ENCODE measurements at regions not wholly inside any gene's neighbourhood (a gene's known extent, or its start where the extent isn't known, plus 50 kb on each side); places are given as distances from the start of the nearest gene placed in this dataset.
A peak's percentile ranks its signal among the peaks of the same experiment; 100 is the strongest.
"Not testable (repeated sequence)": the region's sequence is repeated elsewhere in the genome, so short reads cannot be mapped to it uniquely, and the experiment has no call there.

GRCh38 chr12:127482950-127483349 lies 784.0 kb upstream of the TMEM132C start:
- DNase-seq (ENCODE audit: low read depth) = no peak

DNA sequence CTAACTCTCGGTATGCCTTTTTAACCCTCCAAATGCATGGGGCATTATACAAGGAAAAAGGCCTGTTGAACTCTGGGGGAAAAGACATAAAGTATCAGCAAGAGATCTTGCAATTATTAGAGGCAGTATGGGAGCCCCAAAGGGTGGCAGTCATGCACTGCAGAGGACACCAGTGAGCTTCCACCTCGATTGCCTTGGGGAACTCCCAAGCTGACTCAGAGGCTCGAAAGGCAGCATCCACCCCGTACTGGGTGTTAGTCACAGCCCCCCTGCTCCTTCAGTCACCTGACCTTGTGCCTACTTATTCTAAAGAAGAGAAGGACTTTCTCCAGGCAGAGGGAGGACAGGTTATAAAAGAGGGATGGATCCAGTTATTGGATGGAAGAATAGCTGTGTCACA lies 781.4 kb upstream of the TMEM132C start:
- peak; percentile 89 for DNase-seq (ENCODE audit: low read depth)

GRCh38 chr12:127487031-127487430 lies 779.9 kb upstream of the TMEM132C start:
- no peak for DNase-seq (ENCODE audit: low read depth)

GRCh38 chr12:127489061-127489460 lies 777.9 kb upstream of the TMEM132C start:
- DNase-seq (ENCODE audit: low read depth) = no peak

- no peak for DNase-seq (ENCODE audit: low read depth)
Observed at GRCh38 chr12:127494961-127495915, 771.7 kb upstream of the TMEM132C start.

DNA sequence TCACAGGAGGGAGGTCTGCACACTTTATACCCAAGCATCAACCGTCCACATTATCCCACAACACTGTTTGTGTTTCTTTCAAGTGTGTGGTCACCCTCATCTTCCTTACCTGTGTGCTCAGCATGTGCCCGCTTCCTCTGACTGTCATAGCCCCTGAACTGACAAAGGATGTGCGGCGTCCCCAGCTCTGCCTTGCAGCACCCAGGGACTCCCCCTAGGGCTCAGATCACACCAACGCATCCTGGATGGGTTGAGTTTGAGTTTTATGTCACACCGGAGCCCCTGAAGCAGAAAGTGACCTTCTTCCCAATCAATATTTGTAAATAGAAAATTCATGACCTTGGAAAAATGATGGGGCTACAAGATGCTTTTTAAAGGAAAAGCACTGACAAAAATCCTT lies 770.7 kb upstream of the TMEM132C start:
- no peak for DNase-seq (ENCODE audit: low read depth)

DNA sequence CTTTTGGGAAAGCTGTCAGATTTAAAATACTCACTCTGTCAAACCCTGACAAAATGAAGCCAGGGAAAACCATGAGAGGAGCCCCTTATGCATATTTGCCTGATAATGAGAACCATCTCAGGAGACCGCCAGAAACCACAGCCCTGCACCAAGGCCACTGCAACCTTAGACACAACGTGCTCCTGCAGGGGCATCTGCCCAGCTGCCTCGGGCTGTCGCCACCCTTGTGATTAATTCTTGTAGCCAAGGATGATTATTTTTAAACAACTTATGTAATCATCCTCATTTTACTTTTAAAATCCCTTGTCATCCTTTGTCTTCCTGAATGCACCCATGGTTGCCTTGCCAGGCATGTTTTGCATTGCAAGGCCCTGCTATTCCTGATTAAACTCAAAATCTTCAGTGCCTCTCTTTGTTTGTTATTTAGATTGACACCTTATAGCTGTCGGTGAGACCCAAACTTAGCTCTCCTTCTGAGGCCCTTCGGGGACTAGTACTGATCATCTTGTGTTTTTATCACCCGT lies 766.4 kb upstream of the TMEM132C start:
- no peak for DNase-seq (ENCODE audit: low read depth)

GRCh38 chr12:127501916-127502315 lies 765.1 kb upstream of the TMEM132C start:
- no peak for DNase-seq (ENCODE audit: low read depth)

DNA sequence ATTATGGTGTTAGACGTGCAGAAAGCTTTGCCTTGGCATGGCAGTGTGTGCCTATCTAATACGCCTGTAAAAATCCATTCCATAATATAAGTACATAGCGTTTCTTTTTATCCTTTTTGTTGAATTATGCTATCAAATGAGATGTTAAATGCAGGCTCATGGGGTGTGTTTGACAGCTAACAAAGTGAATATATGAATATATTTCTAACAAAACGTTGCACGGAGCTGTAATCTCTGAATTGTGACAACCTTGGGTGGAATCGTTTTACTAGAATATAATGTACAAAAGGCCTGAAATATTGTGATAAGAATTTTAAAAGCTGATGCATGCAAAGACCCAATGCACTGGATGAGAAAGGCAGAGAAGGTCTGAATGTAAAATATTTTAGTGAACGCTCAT lies 763.7 kb upstream of the TMEM132C start:
- DNase-seq (ENCODE audit: low read depth) = no peak

DNA sequence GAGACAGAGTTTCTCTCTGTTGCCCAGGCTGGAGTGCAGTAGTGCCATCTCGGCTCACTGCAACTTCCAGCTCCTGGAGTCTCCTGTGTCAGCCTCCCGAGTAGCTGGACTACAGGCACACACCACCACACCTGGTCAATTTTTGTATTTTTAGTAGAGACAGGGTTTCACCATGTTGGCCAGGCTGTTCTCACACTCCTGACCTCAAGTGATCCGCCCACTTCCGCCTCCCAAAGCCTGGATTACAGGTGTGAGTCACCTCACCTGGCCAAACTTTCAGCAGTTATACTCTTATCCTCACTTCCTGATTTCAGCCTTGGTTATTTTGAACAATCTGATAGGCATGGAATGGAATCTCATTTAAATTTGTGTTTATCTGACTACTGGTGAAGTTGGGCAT lies 763.0 kb upstream of the TMEM132C start:
- DNase-seq (ENCODE audit: low read depth) = not testable (repeated sequence)

GRCh38 chr12:127504874-127505273 lies 762.1 kb upstream of the TMEM132C start:
- DNase-seq (ENCODE audit: low read depth) = no peak

DNA sequence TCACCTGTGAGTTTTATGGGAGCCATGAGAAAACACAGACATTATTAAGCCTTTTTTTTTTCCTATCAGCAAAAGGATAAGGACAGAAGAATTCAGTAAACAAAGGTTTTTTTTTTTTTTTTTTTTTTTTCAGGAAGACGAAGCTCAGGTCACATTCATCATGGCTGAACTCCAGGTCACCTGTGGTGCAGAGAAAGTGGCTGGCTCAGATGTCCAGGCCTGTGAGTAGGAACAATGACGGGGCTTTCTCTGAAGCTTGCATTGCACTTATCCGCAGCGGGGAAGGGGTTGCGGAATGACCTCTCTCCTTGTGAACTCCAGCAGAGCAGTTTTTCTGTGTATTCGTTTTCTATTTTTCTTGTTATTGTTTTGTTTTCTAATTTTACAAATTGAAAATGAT lies 759.6 kb upstream of the TMEM132C start:
- DNase-seq (ENCODE audit: low read depth) = no peak

GRCh38 chr12:127509066-127509778 lies 757.7 kb upstream of the TMEM132C start:
- DNase-seq (ENCODE audit: low read depth) = peak; percentile 65

DNA sequence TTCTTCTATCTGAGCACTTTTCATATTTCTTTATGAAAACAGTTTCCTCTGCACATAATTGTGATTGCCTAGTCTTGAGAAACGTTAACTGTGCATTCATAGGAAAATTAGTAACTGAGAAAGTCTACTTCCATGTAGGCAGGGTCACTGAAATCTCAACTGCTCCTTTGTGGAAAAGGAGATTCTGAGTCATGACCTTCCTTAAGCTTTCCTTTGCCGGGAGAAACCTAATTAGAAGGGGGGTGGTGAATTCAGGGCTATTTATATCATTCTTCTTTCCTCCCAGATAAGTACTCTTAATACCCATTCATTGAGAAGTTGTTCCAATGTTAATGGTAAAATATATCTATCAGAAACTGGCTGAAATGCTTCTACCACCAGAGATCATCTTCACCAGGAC lies 751.0 kb upstream of the TMEM132C start:
- peak; percentile 53 for DNase-seq (ENCODE audit: low read depth)

DNA sequence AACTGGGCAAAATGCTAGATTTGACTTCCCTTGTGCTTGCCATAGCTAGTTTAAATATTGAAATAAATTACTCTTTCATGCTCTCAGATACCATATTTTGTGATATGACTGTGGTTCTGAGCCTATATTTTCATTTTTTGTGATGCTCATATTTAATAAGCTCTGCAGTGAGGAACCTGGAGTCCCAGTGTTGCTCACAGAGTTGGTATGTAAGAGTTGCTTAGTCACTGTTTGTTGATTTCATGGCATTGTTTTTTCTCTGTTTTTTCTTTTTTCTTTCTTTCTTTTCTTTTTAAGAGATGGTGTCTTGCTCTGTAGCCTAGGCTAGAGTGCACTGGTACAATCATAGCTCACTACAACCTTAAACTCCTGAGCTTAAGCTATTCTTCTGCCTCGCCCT lies 750.5 kb upstream of the TMEM132C start:
- DNase-seq (ENCODE audit: low read depth) = no peak

DNA sequence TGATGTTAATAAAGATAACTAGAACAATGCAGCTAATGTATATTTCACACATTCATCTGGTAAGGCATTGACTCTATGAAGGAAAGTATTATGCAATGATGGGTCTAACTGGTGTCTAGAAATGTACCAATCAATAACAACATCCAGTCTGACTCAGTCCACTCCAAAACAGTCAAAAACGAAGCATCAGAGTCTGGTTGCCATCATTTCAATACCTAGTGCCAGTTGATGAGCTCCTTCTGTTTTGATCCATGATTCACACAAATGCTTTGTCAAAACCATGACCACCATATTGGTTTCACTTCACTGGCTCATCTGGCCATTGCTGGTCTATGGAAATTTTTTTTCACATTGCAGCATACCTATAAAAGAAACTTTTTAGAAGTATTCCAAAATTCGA lies 747.2 kb upstream of the TMEM132C start:
- DNase-seq (ENCODE audit: low read depth) = no peak

DNA sequence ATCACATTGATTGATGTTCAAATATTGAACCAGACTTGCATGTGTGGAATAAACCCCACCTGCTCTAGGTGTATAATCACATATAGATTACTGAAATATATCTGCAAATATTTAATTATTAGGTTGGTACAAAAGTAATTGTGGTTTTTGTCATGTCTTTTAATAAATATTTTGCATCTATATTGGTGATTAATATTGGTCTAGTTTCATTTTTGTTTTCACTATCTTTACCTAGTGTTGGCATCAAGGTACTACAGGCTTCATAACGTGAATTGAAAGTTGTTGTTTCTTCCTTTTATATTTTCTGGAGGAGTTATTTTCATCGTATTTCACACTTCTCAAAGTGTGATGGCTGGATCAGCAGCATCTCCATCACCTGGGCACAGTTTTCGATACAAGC lies 740.0 kb upstream of the TMEM132C start:
- no peak for DNase-seq (ENCODE audit: low read depth)

DNA sequence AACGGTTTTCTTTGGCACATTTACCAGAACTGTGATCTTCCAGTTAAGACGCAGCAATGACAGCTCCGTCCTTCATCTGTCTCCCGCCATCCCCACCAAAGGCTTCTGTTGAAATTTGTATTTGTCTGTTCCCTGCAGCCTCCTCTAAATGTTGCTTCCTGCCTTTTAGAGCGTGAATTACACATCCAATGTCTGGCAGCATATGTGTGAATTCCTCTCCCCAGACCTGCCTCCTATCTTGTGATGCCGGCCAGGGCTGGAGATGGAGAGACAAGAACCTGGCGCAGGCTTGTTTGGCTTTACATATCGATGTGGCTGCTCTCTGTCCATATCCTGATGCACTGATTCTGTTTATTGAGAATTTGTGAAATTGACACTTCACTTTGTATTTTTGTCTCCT lies 738.4 kb upstream of the TMEM132C start:
- no peak for DNase-seq (ENCODE audit: low read depth)

DNA sequence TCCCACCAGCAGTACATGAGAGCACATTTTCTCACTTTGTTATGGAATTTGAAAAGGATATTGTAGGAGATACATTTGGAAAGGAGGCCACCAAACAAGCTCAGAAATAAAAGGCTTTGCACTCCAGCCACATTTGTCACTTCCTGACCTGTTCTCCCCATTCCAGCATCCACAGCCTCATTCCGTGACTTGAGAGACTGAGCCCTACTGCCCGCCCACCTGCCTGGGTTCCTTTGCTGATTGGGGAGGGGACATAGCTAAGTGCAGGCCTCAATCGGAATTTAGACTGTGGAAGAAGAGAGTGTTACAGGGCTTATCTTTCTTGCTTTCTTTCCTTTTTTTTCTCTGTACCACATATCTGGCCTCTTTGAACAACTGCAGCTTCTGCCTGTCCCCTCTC lies 735.4 kb upstream of the TMEM132C start:
- DNase-seq (ENCODE audit: low read depth) = no peak

- no peak for DNase-seq (ENCODE audit: low read depth)
Observed at GRCh38 chr12:127533353-127533752, 733.6 kb upstream of the TMEM132C start.

DNA sequence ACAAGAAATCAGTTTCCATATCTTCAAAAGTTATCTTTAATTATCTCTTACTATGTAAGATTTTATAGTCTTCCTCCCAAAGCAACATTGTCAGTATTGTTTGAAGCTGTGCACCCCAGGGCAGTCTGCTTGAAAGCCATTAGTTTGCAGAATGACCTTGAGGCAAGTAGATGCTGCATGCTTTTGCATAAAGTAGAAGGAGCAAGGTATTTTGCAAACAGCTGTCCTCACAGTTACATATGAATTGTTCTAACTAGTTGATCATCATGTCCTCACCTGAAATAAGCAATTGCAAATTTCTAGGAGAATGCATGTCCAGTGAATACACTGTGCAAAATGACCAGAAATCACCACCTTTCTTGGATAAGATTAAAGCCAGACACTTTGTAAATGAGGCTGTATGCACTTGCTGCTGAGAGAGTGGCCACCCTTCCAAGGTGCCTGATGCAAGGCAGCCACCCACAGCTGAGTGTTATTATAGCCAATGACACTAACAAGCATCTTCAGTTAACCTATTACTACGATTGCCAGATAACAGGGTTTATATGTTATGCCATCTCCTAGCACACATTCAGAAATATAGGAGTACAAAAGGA lies 730.0 kb upstream of the TMEM132C start:
- DNase-seq (ENCODE audit: low read depth) = no peak

GRCh38 chr12:127538316-127538715 lies 728.7 kb upstream of the TMEM132C start:
- DNase-seq (ENCODE audit: low read depth) = no peak

Measured in HT1080 (cell line).